ENCODE measurements at regions not wholly inside any gene's neighbourhood (a gene's known extent, or its start where the extent isn't known, plus 50 kb on each side); places are given as distances from the start of the nearest gene placed in this dataset.

DNA sequence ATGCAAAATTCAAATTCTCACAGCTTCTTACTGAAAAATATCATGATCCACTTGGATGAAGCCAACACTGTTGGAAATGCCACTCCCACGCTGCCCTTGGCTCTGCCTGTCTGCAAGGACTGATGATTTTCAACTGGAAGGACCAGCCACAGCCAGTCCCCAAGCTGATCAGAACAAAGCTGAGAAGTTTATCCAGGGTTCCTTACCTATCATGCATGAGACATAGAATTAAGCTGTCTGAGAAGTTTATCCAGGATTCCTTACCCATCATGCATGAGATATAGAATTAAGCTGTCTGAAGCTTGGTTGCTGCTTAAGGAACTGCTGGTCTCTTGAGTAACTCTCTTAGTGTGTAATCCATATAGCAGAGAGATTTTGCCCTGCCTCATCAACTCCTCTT is 159.8 kb upstream of the TMEM260 start:
- TF ChIP-seq, protein P1, sequence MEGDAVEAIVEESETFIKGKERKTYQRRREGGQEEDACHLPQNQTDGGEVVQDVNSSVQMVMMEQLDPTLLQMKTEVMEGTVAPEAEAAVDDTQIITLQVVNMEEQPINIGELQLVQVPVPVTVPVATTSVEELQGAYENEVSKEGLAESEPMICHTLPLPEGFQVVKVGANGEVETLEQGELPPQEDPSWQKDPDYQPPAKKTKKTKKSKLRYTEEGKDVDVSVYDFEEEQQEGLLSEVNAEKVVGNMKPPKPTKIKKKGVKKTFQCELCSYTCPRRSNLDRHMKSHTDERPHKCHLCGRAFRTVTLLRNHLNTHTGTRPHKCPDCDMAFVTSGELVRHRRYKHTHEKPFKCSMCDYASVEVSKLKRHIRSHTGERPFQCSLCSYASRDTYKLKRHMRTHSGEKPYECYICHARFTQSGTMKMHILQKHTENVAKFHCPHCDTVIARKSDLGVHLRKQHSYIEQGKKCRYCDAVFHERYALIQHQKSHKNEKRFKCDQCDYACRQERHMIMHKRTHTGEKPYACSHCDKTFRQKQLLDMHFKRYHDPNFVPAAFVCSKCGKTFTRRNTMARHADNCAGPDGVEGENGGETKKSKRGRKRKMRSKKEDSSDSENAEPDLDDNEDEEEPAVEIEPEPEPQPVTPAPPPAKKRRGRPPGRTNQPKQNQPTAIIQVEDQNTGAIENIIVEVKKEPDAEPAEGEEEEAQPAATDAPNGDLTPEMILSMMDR (IDR thresholded peaks at IDR 0.05): no peak
- TF ChIP-seq EP300 (IDR thresholded peaks at IDR 0.05) (no peak), POLR2A (IDR thresholded peaks at IDR 0.05) (no peak)

Measured in tibial nerve (tissue), 4 donors.